ENCODE measurements at regions not wholly inside any gene's neighbourhood (a gene's known extent, or its start where the extent isn't known, plus 50 kb on each side); places are given as distances from the start of the nearest gene placed in this dataset.

- Histone ChIP-seq H3K27ac (ENCODE audit: low read depth, low read length) (no peak overlapping the region), H3K79me2 (ENCODE audit: insufficient read depth, low read length) (no peaks in the 10 kb centered on the region), H3K4me1 (ENCODE audit: control insufficient read depth in 1 of 2, insufficient read depth in 2 of 2, low read length in 2 of 2) (no peaks in the 10 kb centered on the region), H2AFZ (ENCODE audit: low read depth, low read length, poor library complexity, severe bottlenecking) (no peak overlapping the region), H3K9me2 (ENCODE audit: insufficient read depth) (no peaks in the 10 kb centered on the region), H3K36me3 (ENCODE audit: control insufficient read depth in 1 of 2, insufficient read depth in 2 of 2, low read length in 2 of 2) (no peaks in the 10 kb centered on the region), H4K20me1 (ENCODE audit: insufficient read depth) (no peaks in the 10 kb centered on the region), H3K9ac (ENCODE audit: low read length) (no peak overlapping the region), H3K4me2 (ENCODE audit: low read length) (no peak overlapping the region), H3K9me3 (ENCODE audit: control insufficient read depth in 1 of 2, insufficient read depth in 1 of 2, low read depth in 1 of 2, low read length in 2 of 2) (peaks cover 0 to 16% of the 10 kb centered on the region in 2 experiments; a peak in 2 of 4 replicates), H3K4me3 (replicated peaks in 1 of 2; ENCODE audit: low read depth in 1 of 2, low read length in 2 of 2) (no peak overlapping the region), H3K27me3 (ENCODE audit: insufficient read depth, low read length) (no peaks in the 10 kb centered on the region)
- RAD21 ChIA-PET (ENCODE audit: low non-redundant PET in 1 of 2, low total read pairs in 2 of 2, uncharacterized antibody in 2 of 2, unreplicated experiment in 2 of 2), result no interaction called here
- ATAC-seq (no peak), DNase-seq (ENCODE audit: low read depth, low spot score) (no peak)
- POLR2A ChIA-PET, result no interaction called here
- CTCF ChIA-PET, result no interaction called here
- BruUV-seq (replicated peaks), result no TSS peak
- TF ChIP-seq EZH2 (IDR thresholded peaks at IDR 0.05) (no peak), JUND (IDR thresholded peaks at IDR 0.05) (no peak), ZNF274 (IDR thresholded peaks at IDR 0.05; ENCODE audit: low read depth, low read length) (no peak)
- intact Hi-C loops (cut with micrococcal nuclease), result no loop called here
These were observed 1578.8 kb upstream of the RAG2 start for GRCh38 chr11:38176686-38177322.

GRCh38 chr11:38173676-38174075 lies 1575.6 kb upstream of the RAG2 start:
- DNase-seq (ENCODE audit: low read depth, low spot score) (no peak), ATAC-seq (no peak)
- Histone ChIP-seq H3K79me2 (ENCODE audit: insufficient read depth, low read length) (no peaks in the 10 kb centered on the region), H3K9me3 (ENCODE audit: control insufficient read depth in 1 of 2, insufficient read depth in 1 of 2, low read depth in 1 of 2, low read length in 2 of 2) (peaks cover 0 to 16% of the 10 kb centered on the region in 2 experiments; a peak in 2 of 4 replicates), H2AFZ (ENCODE audit: low read depth, low read length, poor library complexity, severe bottlenecking) (no peak overlapping the region), H3K4me1 (ENCODE audit: control insufficient read depth in 1 of 2, insufficient read depth in 2 of 2, low read length in 2 of 2) (no peaks in the 10 kb centered on the region), H3K27ac (ENCODE audit: low read depth, low read length) (no peak overlapping the region), H3K27me3 (ENCODE audit: insufficient read depth, low read length) (no peaks in the 10 kb centered on the region), H3K4me3 (replicated peaks in 1 of 2; ENCODE audit: low read depth in 1 of 2, low read length in 2 of 2) (no peak overlapping the region), H3K4me2 (ENCODE audit: low read length) (no peak overlapping the region), H3K36me3 (ENCODE audit: control insufficient read depth in 1 of 2, insufficient read depth in 2 of 2, low read length in 2 of 2) (no peaks in the 10 kb centered on the region), H4K20me1 (ENCODE audit: insufficient read depth) (no peaks in the 10 kb centered on the region), H3K9me2 (ENCODE audit: insufficient read depth) (no peaks in the 10 kb centered on the region), H3K9ac (ENCODE audit: low read length) (no peak overlapping the region)
- intact Hi-C loops (cut with micrococcal nuclease), result no loop called here
- TF ChIP-seq, protein P1, sequence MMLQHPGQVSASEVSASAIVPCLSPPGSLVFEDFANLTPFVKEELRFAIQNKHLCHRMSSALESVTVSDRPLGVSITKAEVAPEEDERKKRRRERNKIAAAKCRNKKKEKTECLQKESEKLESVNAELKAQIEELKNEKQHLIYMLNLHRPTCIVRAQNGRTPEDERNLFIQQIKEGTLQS (IDR thresholded peaks at IDR 0.05), result no peak
- no peak for TF ChIP-seq SIN3A (IDR thresholded peaks at IDR 0.05; ENCODE audit: low read depth)
- no peak for TF ChIP-seq EGR1 (IDR thresholded peaks at IDR 0.05; ENCODE audit: low read depth)
- no peak for TF ChIP-seq RAD21 (IDR thresholded peaks at IDR 0.05; ENCODE audit: low read depth)
- no peak for TF ChIP-seq TCF7L2 (IDR thresholded peaks at IDR 0.05; ENCODE audit: borderline replicate concordance, extremely low read depth, insufficient read depth, insufficient read length)
- TF ChIP-seq JUND (IDR thresholded peaks at IDR 0.05), result no peak
- no peak for TF ChIP-seq FOSL1 (IDR thresholded peaks at IDR 0.05; ENCODE audit: low read depth)
- TF ChIP-seq SRF (IDR thresholded peaks at IDR 0.05; ENCODE audit: low read depth), result no peak
- no peak for TF ChIP-seq SP1 (IDR thresholded peaks at IDR 0.05; ENCODE audit: low read depth)
- no peak for TF ChIP-seq ZBTB33 (IDR thresholded peaks at IDR 0.05; ENCODE audit: extremely low read depth, insufficient replicate concordance, low read length)
- RAD21 ChIA-PET (ENCODE audit: low non-redundant PET in 1 of 2, low total read pairs in 2 of 2, uncharacterized antibody in 2 of 2, unreplicated experiment in 2 of 2), result no interaction called here
- CTCF ChIA-PET, result no interaction called here
- POLR2A ChIA-PET, result no interaction called here
- no TSS peak for BruUV-seq (replicated peaks)
